H9 (cell line): ENCODE measurements at regions not wholly inside any gene's neighbourhood (a gene's known extent, or its start where the extent isn't known, plus 50 kb on each side); places are given as distances from the start of the nearest gene placed in this dataset.

Source experiments
- DNase-seq: peaks from one replicate; pipeline ENCODE4 v3.0.0-alpha.2; 2017
- H2AFZ ChIP-seq: one replicate; pipeline ENCODE4 v1.6.1; 2013; ENCODE audit warnings: mild to moderate bottlenecking, low read length, control low read depth, moderate library complexity
- H2AK5ac ChIP-seq: 2 replicates; pipeline ENCODE4 v1.6.1; 2013; ENCODE audit warnings: low read length, control low read depth, mixed read lengths; ENCODE audit not compliant: insufficient read length
- H2BK120ac ChIP-seq: one replicate; pipeline ENCODE4 v1.6.1; 2013; ENCODE audit warnings: low read depth, mild to moderate bottlenecking, low read length, control low read depth, inconsistent platforms; ENCODE audit not compliant: poor library complexity, severe bottlenecking
- H2BK12ac ChIP-seq: 2 replicates; pipeline ENCODE4 v1.6.1; 2013; ENCODE audit warnings: low read length, control low read depth, mixed read lengths, low read depth; ENCODE audit not compliant: insufficient read length
- H2BK15ac ChIP-seq: 2 replicates; pipeline ENCODE4 v1.6.1; 2013; ENCODE audit warnings: low read depth, low read length, control low read depth
- H2BK20ac ChIP-seq: one replicate; pipeline ENCODE4 v1.6.1; 2013; ENCODE audit warnings: low read depth, mild to moderate bottlenecking, low read length, control low read depth, inconsistent platforms; ENCODE audit not compliant: poor library complexity, severe bottlenecking
- H2BK5ac ChIP-seq: 2 replicates; pipeline ENCODE4 v1.6.1; 2013; ENCODE audit warnings: low read length, control low read depth, mixed read lengths; ENCODE audit not compliant: insufficient read length
- H3K14ac ChIP-seq: 2 replicates; pipeline ENCODE4 v1.6.1; 2013; ENCODE audit warnings: low read length, control low read depth; ENCODE audit not compliant: insufficient read depth
- H3K18ac ChIP-seq: 2 replicates; pipeline ENCODE4 v1.6.1; 2013; ENCODE audit warnings: low read depth, mild to moderate bottlenecking, mixed read lengths, low read length, control low read depth; ENCODE audit not compliant: insufficient read length
- H3K23ac ChIP-seq: 2 replicates; pipeline ENCODE4 v1.6.1; 2013; ENCODE audit warnings: low read length, control low read depth, mixed read lengths, low read depth; ENCODE audit not compliant: insufficient read length
- H3K23me2 ChIP-seq: 2 replicates; pipeline ENCODE4 v1.6.1; 2013; ENCODE audit warnings: low read depth, mild to moderate bottlenecking, mixed read lengths, low read length, control low read depth; ENCODE audit not compliant: insufficient read length, poor library complexity, severe bottlenecking
- H3K27ac ChIP-seq: 2 replicates; pipeline ENCODE4 v1.5.1; 2013; ENCODE audit warnings: low read length, control low read depth, mixed read lengths, low read depth; ENCODE audit not compliant: insufficient read length
- H3K27me3 ChIP-seq: 2 replicates; pipeline ENCODE4 v1.6.1; 2013; ENCODE audit warnings: low read length, control low read depth, inconsistent platforms; ENCODE audit not compliant: insufficient read depth
- H3K4ac ChIP-seq: 2 replicates; pipeline ENCODE4 v1.6.1; 2013; ENCODE audit warnings: low read depth, mild to moderate bottlenecking, control low read depth, inconsistent platforms, low read length, moderate library complexity
- H3K4me1 ChIP-seq: 2 replicates; pipeline ENCODE4 v1.6.1; 2013; ENCODE audit warnings: low read length, control low read depth, inconsistent platforms; ENCODE audit not compliant: insufficient read depth
- H3K4me2 ChIP-seq: 2 replicates; pipeline ENCODE4 v1.6.1; 2013; ENCODE audit warnings: low read length, control low read depth, mixed read lengths; ENCODE audit not compliant: insufficient read length, insufficient read depth
- H3K56ac ChIP-seq: 2 replicates; pipeline ENCODE4 v1.6.1; 2013; ENCODE audit warnings: low read depth, mild to moderate bottlenecking, mixed read lengths, low read length, control low read depth; ENCODE audit not compliant: insufficient read length
- H3K79me1 ChIP-seq: 2 replicates; pipeline ENCODE4 v1.6.1; 2013; ENCODE audit warnings: low read depth, mild to moderate bottlenecking, moderate library complexity, low read length, control low read depth, inconsistent platforms; ENCODE audit not compliant: insufficient read depth, poor library complexity, severe bottlenecking
- H3K79me2 ChIP-seq: 2 replicates; pipeline ENCODE4 v1.6.1; 2013; ENCODE audit warnings: low read length, control low read depth, inconsistent platforms; ENCODE audit not compliant: insufficient read depth
- H3K9ac ChIP-seq: 2 replicates; pipeline ENCODE4 v1.6.1; 2013; ENCODE audit warnings: low read length, control low read depth, mixed read lengths; ENCODE audit not compliant: insufficient read length; ENCODE audit errors: extremely low read depth
- H3K9me3 ChIP-seq: one replicate; pipeline ENCODE4 v1.6.1; 2013; ENCODE audit warnings: low read depth, low read length, inconsistent platforms; ENCODE audit not compliant: control insufficient read depth
- H3T11ph ChIP-seq: one replicate; pipeline ENCODE4 v1.6.1; 2013; ENCODE audit warnings: mild to moderate bottlenecking, low read length, control low read depth, inconsistent platforms
- H4K20me1 ChIP-seq: one replicate; pipeline ENCODE4 v1.6.1; 2013; ENCODE audit not compliant: control insufficient read depth, insufficient read length, insufficient read depth
- H4K5ac ChIP-seq: 2 replicates; pipeline ENCODE4 v1.6.1; 2013; ENCODE audit warnings: low read depth, mild to moderate bottlenecking, mixed read lengths, low read length, control low read depth; ENCODE audit not compliant: insufficient read length
- H4K8ac ChIP-seq: replicated peaks from 2 replicates; pipeline ENCODE4 v1.6.1; 2013; ENCODE audit warnings: low read length, control low read depth, mixed read lengths, low read depth; ENCODE audit not compliant: insufficient read length
- H4K91ac ChIP-seq: 2 replicates; pipeline ENCODE4 v1.6.1; 2013; ENCODE audit warnings: low read depth, mild to moderate bottlenecking, moderate library complexity, mixed read lengths, low read length, control low read depth; ENCODE audit not compliant: insufficient read length
- H3K27ac Mint-ChIP-seq, 3 experiments: 2 replicates in 2 of 3; 3 replicates in 1 of 3; pipeline ENCODE4 v1.8.0; 2020 to 2021; ENCODE audit warnings: mixed read lengths in 3 of 3, mild to moderate bottlenecking in 1 of 3, moderate library complexity in 1 of 3
- H3K27me3 Mint-ChIP-seq: 2 replicates; pipeline ENCODE4 v1.8.0; 2021; ENCODE audit warnings: low read depth, mild to moderate bottlenecking, moderate library complexity, mixed read lengths
- H3K36me3 Mint-ChIP-seq, 3 experiments: 2 replicates in 2 of 3; 3 replicates in 1 of 3; pipeline ENCODE4 v1.8.0; 2020 to 2021; ENCODE audit warnings: low read depth in 3 of 3, mixed read lengths in 3 of 3; ENCODE audit not compliant: insufficient read depth in 1 of 3
- H3K4me1 Mint-ChIP-seq, 2 experiments: 2 replicates each; pipeline ENCODE4 v1.8.0; 2020; ENCODE audit warnings: mixed read lengths in 2 of 2
- H3K4me3 Mint-ChIP-seq, 2 experiments: 2 replicates in 1 of 2; 3 replicates in 1 of 2; pipeline ENCODE4 v1.8.0; 2020 to 2021; ENCODE audit warnings: mild to moderate bottlenecking in 2 of 2, mixed read lengths in 2 of 2, moderate library complexity in 1 of 2
- H3K9me3 Mint-ChIP-seq, 2 experiments: 2 replicates in 1 of 2; 3 replicates in 1 of 2; pipeline ENCODE4 v1.8.0; 2020; ENCODE audit warnings: mild to moderate bottlenecking in 2 of 2, mixed read lengths in 2 of 2, moderate library complexity in 1 of 2
- WGBS: extraction: QIAGEN DNeasy Blood & Tissue Kit; methylation state at CpG from one replicate; pipeline ENCODE4 v1.1.7; 2013; ENCODE audit warnings: missing lambda C conversion rate, low lambda C conversion rate, mixed read lengths; ENCODE audit not compliant: insufficient read length; ENCODE audit errors: extremely low coverage; 5-methylcytosine and 5-hydroxymethylcytosine counted together
- TF ChIP-seq, protein P1 (sequence below): fragments of 200-600 bp; sonication (generic); conservative IDR thresholded peaks from 3 replicates; pipeline ENCODE4 v1.8.0; 2021; ENCODE audit warnings: antibody characterized with exemption, mild to moderate bottlenecking

DNA sequence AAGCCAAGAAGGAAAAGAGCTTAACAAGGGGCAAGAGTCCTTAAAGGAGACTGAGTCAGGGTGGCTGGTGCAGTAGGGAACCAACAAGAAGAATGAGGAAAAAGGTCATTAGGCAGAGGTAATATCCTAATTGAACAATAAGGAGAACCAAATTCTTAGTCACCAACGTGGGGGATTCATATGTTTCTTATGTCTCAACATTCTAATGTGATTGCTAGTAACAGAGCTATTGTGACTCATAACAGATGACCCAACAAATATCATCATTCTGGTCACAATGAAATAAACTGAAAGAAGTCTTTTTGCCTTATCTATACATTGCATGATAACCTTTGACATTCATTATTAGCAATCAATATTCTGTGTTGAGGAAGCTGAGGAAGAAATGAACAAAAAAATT is 101.6 kb downstream of the RAP2A start:
- H2BK5ac ChIP-seq, result no peak overlapping the region
- no peak overlapping the region for H3K27ac ChIP-seq
- no peak for DNase-seq
- H4K20me1 ChIP-seq, result no peaks in the 10 kb centered on the region
- H2BK20ac ChIP-seq, result no peak overlapping the region
- no peaks in the 10 kb centered on the region for H3K79me1 ChIP-seq
- H3K23ac ChIP-seq, result no peak overlapping the region
- H3K4ac ChIP-seq, result no peak overlapping the region
- no peaks in the 10 kb centered on the region for H3K4me1 ChIP-seq
- WGBS, result no CpG with 5 or more reads among the region's 1 CpG
- H3K14ac ChIP-seq, result no peak overlapping the region
- TF ChIP-seq, protein P1, sequence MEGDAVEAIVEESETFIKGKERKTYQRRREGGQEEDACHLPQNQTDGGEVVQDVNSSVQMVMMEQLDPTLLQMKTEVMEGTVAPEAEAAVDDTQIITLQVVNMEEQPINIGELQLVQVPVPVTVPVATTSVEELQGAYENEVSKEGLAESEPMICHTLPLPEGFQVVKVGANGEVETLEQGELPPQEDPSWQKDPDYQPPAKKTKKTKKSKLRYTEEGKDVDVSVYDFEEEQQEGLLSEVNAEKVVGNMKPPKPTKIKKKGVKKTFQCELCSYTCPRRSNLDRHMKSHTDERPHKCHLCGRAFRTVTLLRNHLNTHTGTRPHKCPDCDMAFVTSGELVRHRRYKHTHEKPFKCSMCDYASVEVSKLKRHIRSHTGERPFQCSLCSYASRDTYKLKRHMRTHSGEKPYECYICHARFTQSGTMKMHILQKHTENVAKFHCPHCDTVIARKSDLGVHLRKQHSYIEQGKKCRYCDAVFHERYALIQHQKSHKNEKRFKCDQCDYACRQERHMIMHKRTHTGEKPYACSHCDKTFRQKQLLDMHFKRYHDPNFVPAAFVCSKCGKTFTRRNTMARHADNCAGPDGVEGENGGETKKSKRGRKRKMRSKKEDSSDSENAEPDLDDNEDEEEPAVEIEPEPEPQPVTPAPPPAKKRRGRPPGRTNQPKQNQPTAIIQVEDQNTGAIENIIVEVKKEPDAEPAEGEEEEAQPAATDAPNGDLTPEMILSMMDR, result no peak
- H3K56ac ChIP-seq, result no peak overlapping the region
- no peak overlapping the region for H4K91ac ChIP-seq
- no peak overlapping the region for H2AFZ ChIP-seq
- H3K9ac ChIP-seq, result no peak overlapping the region
- Mint-ChIP-seq H3K4me1 (no peaks in the 10 kb centered on the region), H3K9me3 (no peaks in the 10 kb centered on the region), H3K27ac (no peak overlapping the region), H3K4me3 (no peak overlapping the region), H3K27me3 (peaks cover 2% of the 10 kb centered on the region; the same call in 1 of the 2 replicates), H3K36me3 (no peaks in the 10 kb centered on the region)
- H2BK120ac ChIP-seq, result no peak overlapping the region
- H3K18ac ChIP-seq, result no peak overlapping the region
- H3K9me3 ChIP-seq, result no peaks in the 10 kb centered on the region
- no peak overlapping the region for H2AK5ac ChIP-seq
- H3T11ph ChIP-seq, result no peak overlapping the region
- no peak overlapping the region for H2BK15ac ChIP-seq
- H3K79me2 ChIP-seq, result no peaks in the 10 kb centered on the region
- H4K8ac ChIP-seq, result no peak overlapping the region
- H3K23me2 ChIP-seq, result no peaks in the 10 kb centered on the region
- no peak overlapping the region for H2BK12ac ChIP-seq
- H3K27me3 ChIP-seq, result no peaks in the 10 kb centered on the region
- H3K4me2 ChIP-seq, result no peak overlapping the region
- no peak overlapping the region for H4K5ac ChIP-seq
